ENCODE measurements at regions not wholly inside any gene's neighbourhood (a gene's known extent, or its start where the extent isn't known, plus 50 kb on each side); places are given as distances from the start of the nearest gene placed in this dataset.

GRCh38 chr3:72441284-72441994 is 406.8 kb downstream of the SHQ1 start:
- TF ChIP-seq RXRA (IDR thresholded peaks at IDR 0.05; ENCODE audit: borderline replicate concordance, low read depth) (no peak), EP300 (IDR thresholded peaks at IDR 0.05; ENCODE audit: borderline replicate concordance in 1 of 2, low read depth in 1 of 2, low read length in 1 of 2) (no peak), TAF1 (IDR thresholded peaks at IDR 0.05; ENCODE audit: borderline replicate concordance, low read depth, low read length) (no peak), FOXM1 (IDR thresholded peaks at IDR 0.05; ENCODE audit: low read depth) (no peak), JUND (IDR thresholded peaks at IDR 0.05) (no peak), CTCF (IDR thresholded peaks at IDR 0.05) (no peak), RAD21 (IDR thresholded peaks at IDR 0.05; ENCODE audit: low read length) (no peak), POLR2AphosphoS5 (IDR thresholded peaks at IDR 0.05; ENCODE audit: low read depth, low read length) (no peak), EZH2phosphoT487 (IDR thresholded peaks at IDR 0.05; ENCODE audit: borderline replicate concordance, low read depth) (no peak), GATA2 (CRISPR knock-in tag; IDR thresholded peaks at IDR 0.05) (no peak), SMC3 (IDR thresholded peaks at IDR 0.05; ENCODE audit: low read depth, low read length) (no peak), NRF1 (IDR thresholded peaks at IDR 0.05; ENCODE audit: low read depth, low read length) (no peak), TCF12 (IDR thresholded peaks at IDR 0.05) (no peak)
- TF ChIP-seq, protein P1, sequence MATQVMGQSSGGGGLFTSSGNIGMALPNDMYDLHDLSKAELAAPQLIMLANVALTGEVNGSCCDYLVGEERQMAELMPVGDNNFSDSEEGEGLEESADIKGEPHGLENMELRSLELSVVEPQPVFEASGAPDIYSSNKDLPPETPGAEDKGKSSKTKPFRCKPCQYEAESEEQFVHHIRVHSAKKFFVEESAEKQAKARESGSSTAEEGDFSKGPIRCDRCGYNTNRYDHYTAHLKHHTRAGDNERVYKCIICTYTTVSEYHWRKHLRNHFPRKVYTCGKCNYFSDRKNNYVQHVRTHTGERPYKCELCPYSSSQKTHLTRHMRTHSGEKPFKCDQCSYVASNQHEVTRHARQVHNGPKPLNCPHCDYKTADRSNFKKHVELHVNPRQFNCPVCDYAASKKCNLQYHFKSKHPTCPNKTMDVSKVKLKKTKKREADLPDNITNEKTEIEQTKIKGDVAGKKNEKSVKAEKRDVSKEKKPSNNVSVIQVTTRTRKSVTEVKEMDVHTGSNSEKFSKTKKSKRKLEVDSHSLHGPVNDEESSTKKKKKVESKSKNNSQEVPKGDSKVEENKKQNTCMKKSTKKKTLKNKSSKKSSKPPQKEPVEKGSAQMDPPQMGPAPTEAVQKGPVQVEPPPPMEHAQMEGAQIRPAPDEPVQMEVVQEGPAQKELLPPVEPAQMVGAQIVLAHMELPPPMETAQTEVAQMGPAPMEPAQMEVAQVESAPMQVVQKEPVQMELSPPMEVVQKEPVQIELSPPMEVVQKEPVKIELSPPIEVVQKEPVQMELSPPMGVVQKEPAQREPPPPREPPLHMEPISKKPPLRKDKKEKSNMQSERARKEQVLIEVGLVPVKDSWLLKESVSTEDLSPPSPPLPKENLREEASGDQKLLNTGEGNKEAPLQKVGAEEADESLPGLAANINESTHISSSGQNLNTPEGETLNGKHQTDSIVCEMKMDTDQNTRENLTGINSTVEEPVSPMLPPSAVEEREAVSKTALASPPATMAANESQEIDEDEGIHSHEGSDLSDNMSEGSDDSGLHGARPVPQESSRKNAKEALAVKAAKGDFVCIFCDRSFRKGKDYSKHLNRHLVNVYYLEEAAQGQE (IDR thresholded peaks at IDR 0.05; ENCODE audit: low read depth, low read length), result no peak
